PC-9 (cell line): ENCODE measurements at regions not wholly inside any gene's neighbourhood (a gene's known extent, or its start where the extent isn't known, plus 50 kb on each side); places are given as distances from the start of the nearest gene placed in this dataset.

ENCODE experiments used
- BruUV-seq: library from RNA; stranded (reverse); fragments of 400-500 nt; replicated peaks from 2 replicates; lab custom pipeline; 2021; lab: Mats Ljungman, UMichigan
- CTCF ChIA-PET: fragments of 300-600 bp; sonication (Branson Sonifier 250); formaldehyde crosslinking; loops from one replicate; lab custom pipeline; 2022; ENCODE audit warnings: antibody characterized with exemption; lab: Charles Lee
- POLR2A ChIA-PET: fragments of 300-600 bp; sonication (Branson Sonifier 250); formaldehyde crosslinking; loops from one replicate; lab custom pipeline; 2022; ENCODE audit warnings: antibody characterized with exemption; ENCODE audit not compliant: unreplicated experiment; lab: Charles Lee
- DNase-seq, 2 experiments: peaks; one replicate each; pipeline versions ENCODE4 v3.0.0 to v3.0.0-alpha.2; 2015 to 2022; ENCODE audit warnings: mixed read lengths in 1 of 2
- H2AFZ ChIP-seq: fragments of 200-600 bp; sonication (generic); 2 replicates; pipeline ENCODE4 v1.8.1; 2017; ENCODE audit warnings: antibody characterized with exemption
- H3F3A ChIP-seq: fragments of 200-600 bp; sonication (generic); 2 replicates; pipeline ENCODE4 v1.8.1; 2017; ENCODE audit warnings: antibody characterized with exemption, mild to moderate bottlenecking, low read depth; ENCODE audit not compliant: insufficient read depth
- H3K27ac ChIP-seq: fragments of 200-600 bp; sonication (generic); 2 replicates; pipeline ENCODE4 v1.6.1; 2016; ENCODE audit warnings: mixed run types
- H3K27me3 ChIP-seq: fragments of 200-600 bp; sonication (generic); 2 replicates; pipeline ENCODE4 v1.6.1; 2016; ENCODE audit warnings: low read depth, mixed run types; ENCODE audit not compliant: insufficient read depth
- H3K36me3 ChIP-seq: fragments of 200-600 bp; sonication (generic); 2 replicates; pipeline ENCODE4 v1.6.1; 2016; ENCODE audit warnings: low read depth, mixed run types
- H3K4me1 ChIP-seq: fragments of 200-600 bp; sonication (generic); replicated peaks from 2 replicates; pipeline ENCODE4 v1.6.1; 2016; ENCODE audit warnings: mixed run types; ENCODE audit not compliant: insufficient read depth
- H3K4me2 ChIP-seq: fragments of 200-600 bp; sonication (generic); 2 replicates; pipeline ENCODE4 v1.6.1; 2017; ENCODE audit warnings: mixed run types
- H3K4me3 ChIP-seq: fragments of 200-600 bp; sonication (generic); 2 replicates; pipeline ENCODE4 v1.6.1; 2016; ENCODE audit warnings: mixed run types
- H3K79me2 ChIP-seq: fragments of 200-600 bp; sonication (generic); 2 replicates; pipeline ENCODE4 v1.6.1; 2017; ENCODE audit warnings: low read depth, mixed run types
- H3K9me2 ChIP-seq: fragments of 200-600 bp; sonication (generic); 2 replicates; pipeline ENCODE4 v1.8.1; 2017; ENCODE audit warnings: mild to moderate bottlenecking; ENCODE audit not compliant: insufficient read depth
- H3K9me3 ChIP-seq: fragments of 200-600 bp; sonication (generic); 2 replicates; pipeline ENCODE4 v1.8.1; 2016; ENCODE audit warnings: low read depth; ENCODE audit not compliant: insufficient read depth
- H4K20me1 ChIP-seq: fragments of 200-600 bp; sonication (generic); 2 replicates; pipeline ENCODE4 v1.8.1; 2017; ENCODE audit not compliant: insufficient read depth
- CTCF ChIP-seq: fragments of 200-600 bp; sonication (generic); conservative IDR thresholded peaks from 2 replicates; pipeline ENCODE4 v1.6.1; 2017; ENCODE audit warnings: mixed run types, antibody characterized with exemption, mild to moderate bottlenecking, moderate library complexity
- EZH2 ChIP-seq: fragments of 200-600 bp; sonication (generic); IDR thresholded peaks from 2 replicates; pipeline ENCODE4 v1.8.0; 2017; ENCODE audit warnings: antibody characterized with exemption, low read depth
- intact Hi-C: fragments of 100-400 bp; cut with micrococcal nuclease; formaldehyde crosslinking; loops from one replicate; pipeline ENCODE4 v1.10.0; 2022; ENCODE audit not compliant: unreplicated experiment

- Histone ChIP-seq H4K20me1 (no peaks in the 10 kb centered on the region), H3K36me3 (no peaks in the 10 kb centered on the region), H3K79me2 (no peaks in the 10 kb centered on the region), H3K9me3 (no peaks in the 10 kb centered on the region), H3K4me3 (no peak overlapping the region), H3K4me1 (no peaks in the 10 kb centered on the region), H2AFZ (no peak overlapping the region), H3K4me2 (no peak overlapping the region), H3K27ac (no peak overlapping the region), H3K27me3 (no peaks in the 10 kb centered on the region), H3F3A (no peaks in the 10 kb centered on the region), H3K9me2 (no peaks in the 10 kb centered on the region)
- POLR2A ChIA-PET: no interaction called here
- BruUV-seq: no TSS peak
- DNase-seq: no peak
- no peak for TF ChIP-seq EZH2
- no peak for TF ChIP-seq CTCF
- CTCF ChIA-PET: interaction anchor here (0.6 kb wide), 1 partner anchor 40 kb away, joined by 3 read pairs; no protein-coding TSS in a partner anchor
- intact Hi-C loops: no loop called here
Observed at GRCh38 chrX:136975684-136976470, 57.9 kb downstream of the GPR101 start.

GRCh38 chrX:136967966-136968365 lies 65.8 kb downstream of the GPR101 start:
- Histone ChIP-seq H4K20me1 (no peaks in the 10 kb centered on the region), H3K4me3 (no peak overlapping the region), H3K36me3 (no peaks in the 10 kb centered on the region), H2AFZ (no peak overlapping the region), H3K79me2 (0 out of 2 replicates have a peak, but pooled peaks cover 4% of the 10 kb centered on the region), H3K4me2 (no peak overlapping the region), H3K9me2 (no peaks in the 10 kb centered on the region), H3F3A (no peaks in the 10 kb centered on the region), H3K9me3 (no peaks in the 10 kb centered on the region), H3K27ac (no peak overlapping the region), H3K27me3 (no peaks in the 10 kb centered on the region), H3K4me1 (no peaks in the 10 kb centered on the region)
- CTCF ChIA-PET: no interaction called here
- no peak for TF ChIP-seq CTCF
- no peak for TF ChIP-seq EZH2
- DNase-seq: no peak
- POLR2A ChIA-PET: no interaction called here
- BruUV-seq: no TSS peak
- intact Hi-C loops: no loop called here

GRCh38 chrX:136963973-136964372 lies 69.8 kb downstream of the GPR101 start:
- Histone ChIP-seq H3K4me1 (no peaks in the 10 kb centered on the region), H3K79me2 (no peaks in the 10 kb centered on the region), H3K9me2 (no peaks in the 10 kb centered on the region), H3K4me3 (no peak overlapping the region), H3K4me2 (no peak overlapping the region), H3K36me3 (no peaks in the 10 kb centered on the region), H3K27me3 (no peaks in the 10 kb centered on the region), H3F3A (no peaks in the 10 kb centered on the region), H2AFZ (no peak overlapping the region), H3K27ac (no peak overlapping the region), H3K9me3 (no peaks in the 10 kb centered on the region), H4K20me1 (no peaks in the 10 kb centered on the region)
- ChIA-PET CTCF (no interaction called here), POLR2A (no interaction called here)
- TF ChIP-seq EZH2 (no peak), CTCF (no peak)
- no TSS peak for BruUV-seq
- intact Hi-C loops: no loop called here
- DNase-seq: no peak
